Keratinocyte (primary cell): ENCODE measurements at regions not wholly inside any gene's neighbourhood (a gene's known extent, or its start where the extent isn't known, plus 50 kb on each side); places are given as distances from the start of the nearest gene placed in this dataset.

Experiments used
- DNase-seq: peaks from one replicate; pipeline ENCODE4 v3.0.0-alpha.2; 2011; ENCODE audit warnings: low read depth, missing footprints, low spot score
- FAIRE-seq: peaks from 2 replicates; lab custom pipeline; 2011; peaks lifted over from hg19 to GRCh38; lab: Jason Lieb, UNC
- H2AFZ ChIP-seq: 2 replicates; pipeline ENCODE4 v1.6.0; 2012; ENCODE audit warnings: low read length, control low read depth, inconsistent platforms; ENCODE audit not compliant: control insufficient read depth
- H3K27ac ChIP-seq: 2 replicates; pipeline ENCODE4 v1.5.1; 2011; ENCODE audit warnings: low read length; ENCODE audit not compliant: control insufficient read depth, insufficient read depth
- H3K27me3 ChIP-seq: 3 replicates; pipeline ENCODE4 v1.6.0; 2011; ENCODE audit warnings: low read length; ENCODE audit not compliant: control insufficient read depth, insufficient read depth; ENCODE audit errors: extremely low read depth
- H3K36me3 ChIP-seq, 2 experiments: 2 replicates in 1 of 2; 3 replicates in 1 of 2; pipeline ENCODE4 v1.5.1; 2011; ENCODE audit warnings: low read length in 2 of 2, mild to moderate bottlenecking in 1 of 2; ENCODE audit not compliant: control insufficient read depth in 2 of 2, insufficient read depth in 2 of 2; ENCODE audit errors: extremely low read depth in 1 of 2
- H3K4me1 ChIP-seq: 3 replicates; pipeline ENCODE4 v1.5.1; 2011; ENCODE audit warnings: low read length; ENCODE audit not compliant: control insufficient read depth, insufficient read depth; ENCODE audit errors: extremely low read depth
- H3K4me2 ChIP-seq: 3 replicates; pipeline ENCODE4 v1.6.0; 2011; ENCODE audit warnings: low read depth, low read length; ENCODE audit not compliant: control insufficient read depth, insufficient read depth; ENCODE audit errors: extremely low read depth
- H3K4me3 ChIP-seq, 3 experiments: fragments of 200-600 bp in 1 of 3; sonication (generic) in 1 of 3; 2 replicates in 2 of 3; 3 replicates in 1 of 3; pipeline ENCODE4 v1.5.1; 2011 to 2016; ENCODE audit warnings: low read length in 3 of 3, mild to moderate bottlenecking in 3 of 3, control low read depth in 2 of 3, inconsistent platforms in 1 of 3, low read depth in 1 of 3, mixed read lengths in 1 of 3, mixed run types in 1 of 3, moderate library complexity in 1 of 3; ENCODE audit not compliant: control insufficient read depth in 2 of 3, insufficient read depth in 2 of 3; ENCODE audit errors: extremely low read depth in 1 of 3
- H3K79me2 ChIP-seq: 2 replicates; pipeline ENCODE4 v1.6.0; 2012; ENCODE audit warnings: low read length; ENCODE audit not compliant: control insufficient read depth, insufficient read depth
- H3K9ac ChIP-seq: 3 replicates; pipeline ENCODE4 v1.6.0; 2011; ENCODE audit warnings: low read length; ENCODE audit not compliant: control insufficient read depth, insufficient read depth; ENCODE audit errors: extremely low read depth
- H3K9me1 ChIP-seq: 3 replicates; pipeline ENCODE4 v1.6.0; 2011; ENCODE audit warnings: low read length; ENCODE audit not compliant: control insufficient read depth, insufficient read depth; ENCODE audit errors: extremely low read depth
- H3K9me3 ChIP-seq: 2 replicates; pipeline ENCODE4 v1.5.1; 2012; ENCODE audit warnings: low read depth, low read length; ENCODE audit not compliant: control insufficient read depth
- H4K20me1 ChIP-seq: 3 replicates; pipeline ENCODE4 v1.6.0; 2011; ENCODE audit warnings: low read length; ENCODE audit not compliant: control insufficient read depth, insufficient read depth; ENCODE audit errors: extremely low read depth
- EZH2 ChIP-seq: IDR thresholded peaks from one replicate; pipeline ENCODE4 v1.6.1; 2012; ENCODE audit warnings: inconsistent platforms, mild to moderate bottlenecking, low read length, moderate library complexity
- dilution Hi-C: fragments of 300-500 bp; cut with MboI; formaldehyde crosslinking; loops from one replicate; pipeline ENCODE4 v1.7.0; 2020; ENCODE audit warnings: low sequenced_read_pairs; ENCODE audit not compliant: extremely low pct_ligation_motif_present
- TF ChIP-seq, protein P1 (sequence below), 3 experiments: IDR thresholded peaks in 1 of 3; conservative IDR thresholded peaks in 1 of 3; optimal IDR thresholded peaks in 1 of 3; 2 replicates in 2 of 3; 3 replicates in 1 of 3; pipeline versions ENCODE3 to v1.5.1; 2011; ENCODE audit warnings: low read length in 3 of 3, mild to moderate bottlenecking in 3 of 3, moderate library complexity in 2 of 3, control low read depth in 1 of 3, inconsistent platforms in 1 of 3; ENCODE audit not compliant: insufficient read depth in 2 of 3; ENCODE audit errors: extremely low read depth in 1 of 3

- dilution Hi-C loops: no loop called here
- Histone ChIP-seq H3K27ac (no peak overlapping the region), H3K4me1 (peaks cover 8% of the 10 kb centered on the region), H2AFZ (no peak overlapping the region), H3K9me1 (no peaks in the 10 kb centered on the region), H3K27me3 (no peaks in the 10 kb centered on the region), H3K4me2 (peak overlapping the region; percentile 24), H3K79me2 (no peaks in the 10 kb centered on the region), H3K4me3 (no peak overlapping the region), H3K9ac (no peak overlapping the region), H3K9me3 (no peaks in the 10 kb centered on the region), H3K36me3 (no peaks in the 10 kb centered on the region), H4K20me1 (no peaks in the 10 kb centered on the region)
- TF ChIP-seq EZH2: no peak
- TF ChIP-seq, protein P1, sequence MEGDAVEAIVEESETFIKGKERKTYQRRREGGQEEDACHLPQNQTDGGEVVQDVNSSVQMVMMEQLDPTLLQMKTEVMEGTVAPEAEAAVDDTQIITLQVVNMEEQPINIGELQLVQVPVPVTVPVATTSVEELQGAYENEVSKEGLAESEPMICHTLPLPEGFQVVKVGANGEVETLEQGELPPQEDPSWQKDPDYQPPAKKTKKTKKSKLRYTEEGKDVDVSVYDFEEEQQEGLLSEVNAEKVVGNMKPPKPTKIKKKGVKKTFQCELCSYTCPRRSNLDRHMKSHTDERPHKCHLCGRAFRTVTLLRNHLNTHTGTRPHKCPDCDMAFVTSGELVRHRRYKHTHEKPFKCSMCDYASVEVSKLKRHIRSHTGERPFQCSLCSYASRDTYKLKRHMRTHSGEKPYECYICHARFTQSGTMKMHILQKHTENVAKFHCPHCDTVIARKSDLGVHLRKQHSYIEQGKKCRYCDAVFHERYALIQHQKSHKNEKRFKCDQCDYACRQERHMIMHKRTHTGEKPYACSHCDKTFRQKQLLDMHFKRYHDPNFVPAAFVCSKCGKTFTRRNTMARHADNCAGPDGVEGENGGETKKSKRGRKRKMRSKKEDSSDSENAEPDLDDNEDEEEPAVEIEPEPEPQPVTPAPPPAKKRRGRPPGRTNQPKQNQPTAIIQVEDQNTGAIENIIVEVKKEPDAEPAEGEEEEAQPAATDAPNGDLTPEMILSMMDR (optimal IDR thresholded peaks at IDR 0.05 in 1 of 3, IDR thresholded peaks at IDR 0.05 in 1 of 3, conservative IDR thresholded peaks at IDR 0.05 in 1 of 3; ENCODE audit: extremely low read depth in 1 of 3, insufficient read depth in 2 of 3, low read length in 3 of 3): no peak
- FAIRE-seq (no peak), DNase-seq (no peak)
Observed at GRCh38 chr15:35737441-35737840, 191.5 kb upstream of the DPH6 start.

DNA sequence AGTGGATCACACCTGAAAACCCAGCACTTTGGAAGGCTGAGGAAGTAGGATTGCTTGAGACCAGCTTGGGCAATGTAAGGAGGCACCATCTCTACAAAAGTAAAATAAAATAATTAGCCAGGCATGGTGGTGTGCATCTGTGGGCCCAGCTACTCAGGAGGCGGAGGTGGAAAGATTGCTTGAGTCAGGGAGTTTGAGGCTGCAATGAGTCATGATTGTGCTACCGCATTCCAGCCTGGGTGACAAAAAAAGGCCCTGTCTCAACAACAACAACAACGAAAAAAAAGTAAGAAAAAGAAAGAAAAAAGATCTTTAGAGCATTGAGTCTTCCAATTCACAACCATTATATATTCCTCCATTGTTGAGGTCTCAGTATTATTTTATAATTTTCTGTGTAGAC, 192.4 kb upstream of the DPH6 start:
- peaks cover 8% of the 10 kb centered on the region for H3K4me1 ChIP-seq
- no peak overlapping the region for H3K27ac ChIP-seq
- peak overlapping the region; percentile 38 for H3K4me2 ChIP-seq
- H3K4me3 ChIP-seq: no peak overlapping the region
- H3K9me1 ChIP-seq: no peaks in the 10 kb centered on the region
- H3K79me2 ChIP-seq: no peaks in the 10 kb centered on the region
- no peaks in the 10 kb centered on the region for H3K36me3 ChIP-seq
- H3K9ac ChIP-seq: no peak overlapping the region
- dilution Hi-C loops: no loop called here
- FAIRE-seq: peak; percentile 56
- DNase-seq: no peak
- H3K27me3 ChIP-seq: no peaks in the 10 kb centered on the region
- H4K20me1 ChIP-seq: no peaks in the 10 kb centered on the region
- TF ChIP-seq, protein P1 (optimal IDR thresholded peaks at IDR 0.05 in 1 of 3, IDR thresholded peaks at IDR 0.05 in 1 of 3, conservative IDR thresholded peaks at IDR 0.05 in 1 of 3; ENCODE audit: extremely low read depth in 1 of 3, insufficient read depth in 2 of 3, low read length in 3 of 3): no peak
- TF ChIP-seq EZH2: no peak
- peak overlapping the region; percentile 20 for H2AFZ ChIP-seq
- no peaks in the 10 kb centered on the region for H3K9me3 ChIP-seq
